Caki2 (cell line): ENCODE measurements at regions not wholly inside any gene's neighbourhood (a gene's known extent, or its start where the extent isn't known, plus 50 kb on each side); places are given as distances from the start of the nearest gene placed in this dataset.
"Not testable (repeated sequence)": the region's sequence is repeated elsewhere in the genome, so short reads cannot be mapped to it uniquely, and the experiment has no call there.

Experiments
- DNase-seq: peaks from one replicate; pipeline ENCODE4 v3.0.0-alpha.2; 2015; ENCODE audit warnings: low read depth
- in situ Hi-C: cut with HindIII; loops from 2 replicates; pipeline ENCODE4 v1.10.0; 2016; ENCODE audit warnings: low sequenced_read_pairs, low pct_unique_long_range_greater_than_20kb, mixed read lengths

DNA sequence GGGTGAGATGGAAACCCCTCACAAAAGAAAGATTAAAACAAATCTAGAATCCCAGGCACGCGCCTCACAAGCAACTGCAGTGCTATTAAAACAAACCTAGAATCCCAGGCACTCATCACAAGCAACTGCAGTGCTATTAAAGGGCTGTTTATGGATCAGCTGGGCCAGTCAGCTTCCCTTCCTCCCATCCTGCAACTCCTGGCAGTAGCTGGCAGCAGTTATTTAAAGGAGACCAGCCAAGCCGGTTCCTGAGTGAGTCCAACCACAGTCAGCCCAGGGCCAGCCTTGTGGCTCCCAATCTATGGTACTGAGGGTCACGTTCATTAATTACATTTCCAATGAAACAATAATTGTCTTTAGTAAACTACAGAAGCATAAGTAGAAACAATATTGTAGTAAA is 1673.5 kb downstream of the SPATA31A7 start:
- in situ Hi-C loops, DNase-seq: not testable (repeated sequence)

DNA sequence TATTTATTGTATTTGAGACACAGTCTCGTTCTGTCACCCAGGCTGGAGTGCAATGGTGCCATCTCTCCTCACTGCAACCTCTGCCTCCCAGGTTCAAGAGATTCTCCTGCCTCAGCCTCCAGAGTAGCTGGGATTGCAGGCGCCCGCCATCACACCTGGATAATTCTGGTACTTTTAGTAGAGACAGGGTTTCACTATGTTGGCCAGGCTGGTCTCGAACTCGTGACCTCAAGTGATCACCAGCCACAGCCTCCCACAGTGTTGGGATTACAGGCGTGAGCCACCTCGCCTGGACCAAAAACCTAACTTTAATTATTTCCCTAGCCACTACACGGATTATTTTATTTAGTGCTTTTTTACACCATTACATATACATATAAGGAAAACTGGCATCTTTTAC is 1674.0 kb downstream of the SPATA31A7 start:
- DNase-seq, in situ Hi-C loops: not testable (repeated sequence)

DNA sequence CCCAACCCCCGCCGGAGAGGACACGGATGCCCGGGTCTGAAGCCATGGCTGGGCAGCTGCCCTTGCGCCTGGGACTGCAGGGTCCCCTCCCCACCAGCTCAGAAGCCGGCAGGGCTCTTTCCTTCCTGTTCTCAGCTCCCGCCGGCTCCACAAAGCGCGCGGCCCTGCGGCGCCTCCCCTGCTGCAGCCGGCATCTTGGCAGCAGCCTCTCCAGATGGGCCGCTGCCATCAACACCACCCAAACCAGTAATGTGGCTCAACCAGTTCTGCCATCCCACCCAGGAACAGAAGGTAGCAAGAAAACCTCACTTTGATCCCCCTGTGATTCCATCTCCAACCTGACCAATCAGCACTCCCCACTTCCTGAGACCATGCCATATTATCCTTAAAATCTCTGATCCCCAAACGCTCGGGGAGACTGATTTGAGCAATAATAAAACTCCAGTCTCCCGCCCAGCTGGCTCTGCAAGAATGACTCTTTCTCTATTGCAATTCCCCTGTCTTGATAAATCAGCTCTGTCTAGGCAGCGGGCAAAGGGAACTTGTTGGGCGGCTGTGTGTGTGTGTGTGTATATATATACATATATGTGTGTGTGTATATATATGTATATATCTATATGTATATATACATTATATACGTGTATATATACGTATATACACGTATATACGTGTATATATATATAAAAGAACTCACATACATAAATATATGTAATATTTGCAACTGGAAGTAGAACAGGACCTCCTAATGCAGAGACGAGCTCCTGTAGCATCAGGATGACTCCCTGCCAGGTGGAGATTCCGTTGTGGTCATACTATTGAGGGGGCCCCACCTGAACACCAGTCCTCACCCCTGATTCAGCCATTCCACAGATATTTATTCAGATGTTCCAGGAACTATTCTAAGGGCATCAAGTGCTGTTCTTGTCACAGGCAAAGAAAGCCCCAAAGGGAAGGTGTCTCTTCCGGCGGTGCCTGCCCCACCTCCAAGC is 1674.9 kb downstream of the SPATA31A7 start:
- in situ Hi-C loops, DNase-seq: not testable (repeated sequence)

DNA sequence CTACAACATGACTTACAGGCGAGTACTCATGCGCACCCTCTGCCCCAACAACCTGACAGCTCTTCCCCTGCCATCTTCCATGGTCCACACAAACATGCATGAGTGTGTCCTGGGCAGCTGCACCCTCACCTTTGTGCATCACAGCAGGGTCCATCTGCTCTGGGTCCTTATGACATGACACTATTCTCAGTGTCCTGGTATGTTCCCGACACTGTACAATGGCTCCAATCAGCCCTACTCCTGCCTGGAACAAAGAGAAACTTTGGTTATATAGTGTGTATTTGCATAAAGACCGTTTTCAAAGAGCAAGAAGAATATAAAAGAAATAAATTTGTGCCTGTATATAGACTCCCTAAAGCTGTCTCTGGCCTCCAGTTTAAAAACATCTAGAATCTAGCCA is 1679.2 kb downstream of the SPATA31A7 start:
- in situ Hi-C loops, DNase-seq: not testable (repeated sequence)

DNA sequence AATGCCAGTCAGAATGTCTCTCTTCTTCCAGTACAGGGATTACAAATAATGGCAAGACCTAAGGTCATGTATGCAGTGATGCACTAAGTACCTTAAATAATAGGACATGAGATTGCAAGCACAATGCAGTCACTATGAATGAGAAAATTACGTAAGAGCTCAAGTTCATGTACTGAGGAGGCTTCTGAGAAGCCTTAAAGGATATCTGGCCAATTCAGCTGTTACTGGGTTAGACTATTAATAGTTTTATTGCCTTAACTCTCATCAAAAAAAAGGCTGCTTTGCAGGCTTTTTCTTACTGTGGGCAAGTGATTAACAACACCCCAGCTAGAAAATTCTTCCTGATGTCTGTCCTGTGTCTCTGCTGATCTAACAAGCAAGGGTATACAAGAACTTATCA is 1681.9 kb downstream of the SPATA31A7 start:
- DNase-seq, in situ Hi-C loops: not testable (repeated sequence)

DNA sequence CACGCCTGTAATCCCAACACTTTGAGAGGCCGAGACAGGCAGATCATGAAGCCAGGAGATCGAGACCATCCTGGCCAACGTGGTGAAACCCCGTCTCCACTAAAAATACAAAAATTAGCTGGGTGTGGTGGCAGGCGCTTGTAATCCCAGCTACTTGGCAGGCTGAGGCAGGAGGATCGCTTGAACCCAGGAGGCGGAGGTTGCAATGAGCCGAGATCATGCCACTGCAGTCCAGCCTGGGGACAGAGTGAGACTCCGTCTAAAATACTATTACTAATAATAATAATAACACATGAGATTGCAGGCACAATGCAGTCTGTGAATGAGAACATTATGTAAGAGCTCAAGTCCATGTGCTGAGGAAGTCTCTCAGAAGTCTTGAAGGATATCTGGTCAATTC is 1684.4 kb downstream of the SPATA31A7 start:
- in situ Hi-C loops, DNase-seq: not testable (repeated sequence)

DNA sequence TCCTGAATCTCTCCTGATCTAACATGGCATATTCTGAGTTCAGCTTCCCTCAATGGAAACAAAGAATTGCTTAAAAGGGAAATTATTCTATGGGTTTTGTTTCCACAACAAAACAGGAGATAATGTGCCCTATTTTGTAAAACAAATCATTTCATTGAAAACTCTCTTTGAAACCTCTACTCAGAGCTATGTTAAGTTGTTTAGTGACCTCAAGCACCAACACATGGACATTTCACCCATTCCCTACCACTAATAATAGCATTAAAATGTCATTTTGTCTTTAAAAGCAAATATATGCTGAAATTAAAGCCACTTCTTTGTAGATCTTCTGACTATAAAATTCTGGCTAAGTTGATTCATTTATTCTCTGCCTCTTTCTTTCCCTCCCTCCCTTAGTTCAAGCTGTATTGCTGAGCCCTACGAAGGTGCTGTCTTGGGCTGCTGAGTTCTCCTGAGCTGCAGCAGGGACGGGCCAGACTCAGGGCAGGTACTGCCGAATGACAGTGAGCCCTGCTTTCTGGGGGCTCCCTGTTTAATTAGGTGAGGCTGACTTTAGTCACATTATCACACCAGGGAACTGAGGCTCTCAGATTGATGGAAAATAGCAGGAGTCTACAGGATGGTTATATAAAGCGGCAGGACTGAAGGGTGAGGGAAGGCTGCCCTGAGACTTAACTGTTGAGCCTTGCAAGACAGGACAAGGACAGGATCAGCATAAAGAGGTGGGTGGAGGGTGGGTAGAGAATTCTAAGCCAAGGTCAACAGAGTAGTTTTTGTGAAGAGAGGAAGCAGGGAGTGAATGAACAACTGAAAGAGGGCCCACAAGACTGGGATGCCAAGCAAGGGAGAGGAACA is 1685.1 kb downstream of the SPATA31A7 start:
- DNase-seq, in situ Hi-C loops: not testable (repeated sequence)

DNA sequence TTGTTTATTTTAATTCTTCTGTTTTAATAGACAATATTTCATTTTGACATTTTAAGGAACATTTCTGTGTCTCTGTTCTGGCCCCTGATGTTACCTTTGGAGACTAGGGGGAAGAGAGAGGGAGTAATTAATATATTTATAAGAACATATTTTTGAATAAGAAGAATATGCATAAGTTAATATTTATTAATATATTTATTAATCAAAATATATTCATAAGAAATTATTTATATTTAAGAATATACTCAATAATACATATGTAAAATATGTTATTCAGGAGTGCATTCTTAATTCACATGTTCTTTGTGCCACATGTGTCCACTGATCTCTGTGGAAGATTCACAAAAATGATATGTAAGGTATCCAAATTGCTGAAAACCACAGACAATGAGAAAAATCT is 1687.7 kb downstream of the SPATA31A7 start:
- DNase-seq, in situ Hi-C loops: not testable (repeated sequence)

DNA sequence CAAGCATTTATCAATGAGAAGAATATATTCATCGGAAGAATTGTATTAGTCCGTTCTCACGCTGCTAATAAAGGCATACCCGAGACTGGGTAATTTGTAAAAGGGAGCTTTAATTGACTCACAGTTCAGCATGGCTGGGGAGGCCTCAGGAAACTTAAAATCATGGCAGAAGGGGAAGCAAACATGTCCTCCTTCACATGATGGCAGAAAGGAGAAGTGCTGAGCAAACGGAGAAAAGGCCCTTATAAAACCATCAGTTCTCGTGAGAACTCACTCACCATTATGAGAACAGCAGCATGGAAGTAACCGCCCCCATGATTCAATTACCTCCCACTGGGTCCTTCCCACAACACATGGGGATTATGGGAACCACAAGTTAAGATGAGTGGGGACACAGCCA is 1688.2 kb downstream of the SPATA31A7 start:
- not testable (repeated sequence) for DNase-seq

DNA sequence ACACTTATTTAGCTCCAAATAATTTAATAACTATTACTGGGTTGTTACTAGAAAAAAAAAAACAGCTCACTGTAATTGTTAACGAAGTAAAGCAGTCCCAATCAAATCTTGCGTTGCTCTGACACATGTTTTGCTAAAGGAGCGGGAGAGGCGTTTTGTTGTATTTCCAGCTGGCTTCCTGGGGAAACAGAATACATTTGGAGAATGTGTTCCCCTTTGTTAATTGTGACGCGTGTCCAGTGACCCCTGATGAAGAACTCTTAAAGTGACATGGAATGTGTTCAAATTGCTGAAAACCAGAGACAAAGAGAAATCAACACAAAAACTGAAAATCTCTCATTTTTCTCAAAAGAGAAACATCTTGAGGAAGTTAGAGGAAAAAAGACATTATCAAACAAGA is 1690.6 kb downstream of the SPATA31A7 start:
- DNase-seq, in situ Hi-C loops: not testable (repeated sequence)

More for the DNA sequence above, 1688.2 kb downstream of the SPATA31A7 start:
- in situ Hi-C loops = not testable (repeated sequence)

DNA sequence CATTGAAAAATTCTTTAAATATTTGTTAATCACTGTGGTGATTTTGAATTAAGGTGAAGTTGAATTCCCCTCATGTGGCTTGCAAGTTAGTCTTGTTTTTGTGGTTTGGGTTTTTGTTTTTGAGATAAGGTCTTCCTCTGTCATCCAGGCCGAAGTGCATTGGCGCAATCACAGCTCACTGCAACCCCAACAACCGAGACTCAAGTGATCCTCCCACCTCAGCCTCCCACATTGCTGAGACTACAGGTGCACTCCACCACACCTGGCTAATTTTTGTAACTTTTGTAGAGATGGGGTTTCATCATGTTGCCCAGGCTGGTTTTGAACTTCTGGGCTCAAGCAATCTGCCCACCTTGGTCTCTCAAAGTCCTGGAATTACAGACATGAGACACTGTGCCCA is 1691.1 kb downstream of the SPATA31A7 start:
- in situ Hi-C loops, DNase-seq: not testable (repeated sequence)

DNA sequence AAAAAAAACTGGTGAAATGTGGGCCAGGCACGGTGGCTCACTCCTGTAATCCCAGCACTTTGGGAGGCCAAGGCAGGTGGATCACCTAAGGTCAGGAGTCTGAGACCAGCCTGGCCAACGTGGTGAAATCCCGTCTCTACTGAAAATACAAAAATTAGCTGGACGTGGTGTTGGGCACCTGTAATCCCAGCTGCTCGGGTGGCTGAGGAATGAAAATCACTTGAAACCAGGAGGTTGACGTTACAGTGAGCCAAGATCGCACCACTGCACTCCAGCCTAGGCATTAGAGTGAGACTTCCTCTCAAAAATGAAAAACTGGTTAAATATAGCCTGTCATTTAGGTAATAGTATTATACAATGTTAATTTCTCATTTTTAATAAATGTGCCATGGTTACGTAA is 1692.0 kb downstream of the SPATA31A7 start:
- DNase-seq, in situ Hi-C loops: not testable (repeated sequence)

DNA sequence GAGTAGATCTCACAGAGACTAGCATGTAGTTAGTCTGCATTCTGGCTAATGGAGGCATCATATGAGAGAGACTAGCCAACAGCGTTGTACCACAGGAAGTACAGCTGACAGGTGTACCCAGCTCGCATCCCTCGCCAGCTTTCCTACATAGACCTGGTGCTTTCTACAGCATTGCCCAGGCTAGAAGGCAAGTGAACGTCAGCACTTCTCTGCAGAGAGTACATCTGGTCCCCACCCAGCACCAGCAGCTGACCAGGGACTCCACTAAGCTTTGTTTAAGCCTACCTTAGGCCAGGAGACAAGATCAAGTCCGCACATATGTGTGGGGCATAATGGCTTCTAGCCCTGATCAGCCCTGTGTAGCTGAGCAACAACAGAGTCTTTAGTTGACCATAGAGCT is 1692.9 kb downstream of the SPATA31A7 start:
- DNase-seq, in situ Hi-C loops: not testable (repeated sequence)

DNA sequence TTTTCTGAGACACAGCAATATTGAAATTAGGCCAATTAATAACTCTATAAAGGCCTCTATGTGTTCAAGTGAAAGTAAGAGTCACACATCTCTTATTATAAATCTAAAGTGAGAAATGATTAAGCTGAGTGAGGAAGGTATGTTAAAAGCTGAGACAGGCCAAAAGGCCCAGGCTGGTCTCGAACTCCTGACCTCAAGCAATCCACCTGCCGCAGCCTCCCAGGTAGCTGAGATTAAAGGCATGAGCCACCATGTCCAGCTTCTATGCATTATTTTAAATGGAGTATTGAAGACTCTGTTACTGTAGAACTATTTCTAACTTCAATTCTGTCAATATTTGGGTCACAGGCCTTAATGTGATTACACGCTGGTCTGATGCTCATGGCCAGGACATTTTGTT is 1706.9 kb downstream of the SPATA31A7 start:
- DNase-seq, in situ Hi-C loops: not testable (repeated sequence)

DNA sequence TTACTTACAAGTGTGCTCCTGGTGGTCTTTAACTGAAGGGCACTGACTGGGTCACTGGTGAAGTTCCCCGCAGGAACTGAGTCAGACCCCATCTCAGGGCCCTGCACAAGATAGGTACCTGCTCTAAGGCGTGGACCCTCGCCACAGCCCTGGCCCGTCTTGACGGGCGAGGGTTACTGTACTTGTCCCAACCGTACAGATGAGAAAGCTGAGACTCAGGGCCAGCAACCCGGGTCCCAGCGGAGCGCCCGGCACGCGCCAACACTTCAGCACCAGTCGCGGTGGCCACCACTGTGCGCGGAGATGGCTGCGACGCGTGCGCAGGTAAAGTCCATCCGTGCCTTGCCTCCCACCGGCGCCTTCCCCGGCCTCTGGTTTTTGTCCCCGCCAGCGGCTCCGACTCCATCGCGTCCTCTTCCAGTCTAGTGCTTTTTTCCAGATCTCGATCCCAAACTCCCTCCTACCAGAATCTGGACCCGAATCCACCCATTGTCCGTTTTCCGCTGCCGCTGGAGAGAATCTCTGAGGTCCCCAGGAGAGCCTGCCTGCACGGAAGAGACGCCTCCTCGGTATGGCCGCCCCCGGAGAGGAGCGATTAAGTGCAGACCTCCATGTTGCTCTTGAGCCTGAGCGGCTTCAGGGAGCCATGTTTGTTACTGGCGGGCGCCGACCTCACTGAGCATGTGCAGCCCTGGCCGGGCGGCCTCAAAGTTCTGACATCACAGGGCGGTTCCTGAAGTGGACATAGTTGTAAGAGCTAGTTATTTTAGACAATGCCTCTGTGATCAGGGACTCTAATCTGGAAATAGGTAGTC is 1707.8 kb downstream of the SPATA31A7 start:
- in situ Hi-C loops = not testable (repeated sequence)
- DNase-seq = peak; percentile 10

DNA sequence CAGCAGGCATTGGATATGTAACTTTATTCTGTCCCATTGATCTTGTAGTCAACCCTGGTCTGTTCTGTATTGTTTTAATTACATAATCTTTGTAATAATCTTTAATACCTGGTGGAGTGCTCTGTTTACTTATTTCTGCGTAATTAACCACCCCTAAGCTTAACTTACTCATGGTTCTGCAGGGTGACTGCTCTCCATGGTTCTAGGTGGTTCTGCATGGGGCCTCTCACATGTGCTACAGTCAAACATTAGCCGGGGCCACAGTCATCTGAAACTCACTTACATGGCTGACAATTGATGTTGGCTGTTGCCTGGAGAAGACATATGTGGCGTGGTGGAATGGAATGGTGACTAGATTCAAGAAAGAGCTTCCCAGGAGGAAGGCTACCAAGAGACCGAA is 1709.8 kb downstream of the SPATA31A7 start:
- DNase-seq, in situ Hi-C loops: not testable (repeated sequence)

DNA sequence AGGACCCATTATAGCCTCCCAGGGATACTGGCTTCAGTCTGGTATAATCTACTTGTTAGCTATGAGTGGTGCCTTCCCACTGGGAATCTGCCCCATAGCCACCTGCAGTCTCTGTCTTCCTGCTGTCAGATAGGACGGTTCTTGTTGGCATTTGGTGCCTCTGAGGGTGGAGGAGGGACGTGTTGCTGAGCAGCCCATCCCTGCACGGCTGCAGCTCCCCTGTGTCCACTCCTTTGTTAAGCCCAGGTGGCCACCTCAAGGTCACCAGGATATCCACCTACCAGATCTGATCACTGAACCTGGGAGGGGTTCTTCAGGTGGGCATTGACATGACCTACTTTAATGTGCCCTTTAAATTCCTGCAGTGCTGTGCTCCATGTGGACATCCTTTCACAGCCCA is 1714.2 kb downstream of the SPATA31A7 start:
- DNase-seq, in situ Hi-C loops: not testable (repeated sequence)

DNA sequence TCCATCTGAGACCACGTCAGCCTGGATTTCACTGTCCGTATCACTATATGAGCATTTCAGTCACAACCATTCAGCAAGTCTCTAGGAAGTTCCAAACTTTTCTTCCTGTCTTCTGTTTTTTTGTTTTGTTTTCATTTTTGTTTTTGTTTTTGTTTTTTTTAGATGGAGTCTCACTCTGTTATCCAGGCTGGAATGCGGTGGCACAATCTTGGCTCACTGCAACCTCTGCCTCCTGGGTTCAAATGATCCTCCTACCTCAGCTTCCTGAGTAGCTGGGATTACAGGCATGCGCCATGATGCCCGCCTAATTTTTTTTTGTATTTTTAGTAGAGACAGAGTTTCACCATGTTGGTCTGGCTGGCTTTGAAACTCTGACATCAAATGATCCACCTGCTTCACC is 1715.9 kb downstream of the SPATA31A7 start:
- in situ Hi-C loops, DNase-seq: not testable (repeated sequence)
